Bronchial epithelial cell (primary cell): ENCODE measurements at regions not wholly inside any gene's neighbourhood (a gene's known extent, or its start where the extent isn't known, plus 50 kb on each side); places are given as distances from the start of the nearest gene placed in this dataset.
"Not testable (repeated sequence)": the region's sequence is repeated elsewhere in the genome, so short reads cannot be mapped to it uniquely, and the experiment has no call there.

Experiments
- DNase-seq: peaks from one replicate; pipeline ENCODE4 v3.0.0-alpha.2; 2010; ENCODE audit warnings: low read depth
- FAIRE-seq: peaks from 2 replicates; lab custom pipeline; 2011; peaks lifted over from hg19 to GRCh38; lab: Jason Lieb, UNC
- H3K27me3 ChIP-seq: 2 replicates; pipeline ENCODE4 v1.5.1; 2011; ENCODE audit warnings: low read length; ENCODE audit not compliant: control insufficient read depth, insufficient read depth
- H3K36me3 ChIP-seq: 2 replicates; pipeline ENCODE4 v1.5.1; 2011; ENCODE audit warnings: low read length; ENCODE audit not compliant: control insufficient read depth, insufficient read depth
- H3K4me3 ChIP-seq: 2 replicates; pipeline ENCODE4 v1.5.1; 2011; ENCODE audit warnings: mild to moderate bottlenecking, low read depth, low read length, control low read depth

GRCh38 chr9:94387338-94388010 lies 59.0 kb upstream of the NUTM2F start:
- FAIRE-seq, H3K4me3 ChIP-seq, DNase-seq, H3K36me3 ChIP-seq, H3K27me3 ChIP-seq: not testable (repeated sequence)

GRCh38 chr9:94388011-94388406 lies 59.6 kb upstream of the NUTM2F start:
- not testable (repeated sequence) for H3K4me3 ChIP-seq, H3K36me3 ChIP-seq, H3K27me3 ChIP-seq, DNase-seq, FAIRE-seq

- DNase-seq: peak; percentile 66
- H3K4me3 ChIP-seq, H3K36me3 ChIP-seq, H3K27me3 ChIP-seq: not testable (repeated sequence)
- FAIRE-seq: peak; percentile 79
These were observed 62.1 kb upstream of the NUTM2F start for GRCh38 chr9:94390425-94391098.

GRCh38 chr9:94392971-94393624 lies 64.7 kb upstream of the NUTM2F start:
- H3K4me3 ChIP-seq, DNase-seq, H3K27me3 ChIP-seq, H3K36me3 ChIP-seq: not testable (repeated sequence)
- FAIRE-seq: peak; percentile 83

- not testable (repeated sequence) for H3K4me3 ChIP-seq, DNase-seq, FAIRE-seq, H3K27me3 ChIP-seq, H3K36me3 ChIP-seq
These were observed 69.4 kb upstream of the NUTM2F start for GRCh38 chr9:94397766-94398379.

- H3K27me3 ChIP-seq, DNase-seq, H3K4me3 ChIP-seq, FAIRE-seq, H3K36me3 ChIP-seq: not testable (repeated sequence)
These were observed 72.0 kb upstream of the NUTM2F start for GRCh38 chr9:94400461-94400860.

GRCh38 chr9:94402795-94403194 lies 74.4 kb upstream of the NUTM2F start:
- H3K27me3 ChIP-seq, DNase-seq, FAIRE-seq, H3K4me3 ChIP-seq, H3K36me3 ChIP-seq: not testable (repeated sequence)

- DNase-seq, H3K27me3 ChIP-seq, H3K4me3 ChIP-seq, FAIRE-seq, H3K36me3 ChIP-seq: not testable (repeated sequence)
These were observed 75.1 kb upstream of the NUTM2F start for GRCh38 chr9:94403571-94403970.

GRCh38 chr9:94413665-94414064 lies 85.2 kb upstream of the NUTM2F start:
- not testable (repeated sequence) for FAIRE-seq, DNase-seq

GRCh38 chr9:94415111-94415510 lies 86.7 kb upstream of the NUTM2F start:
- not testable (repeated sequence) for H3K36me3 ChIP-seq, FAIRE-seq, H3K27me3 ChIP-seq, DNase-seq, H3K4me3 ChIP-seq

More at GRCh38 chr9:94413665-94414064, 85.2 kb upstream of the NUTM2F start:
- H3K4me3 ChIP-seq, H3K27me3 ChIP-seq, H3K36me3 ChIP-seq: not testable (repeated sequence)

GRCh38 chr9:94420098-94420497 lies 91.7 kb upstream of the NUTM2F start:
- not testable (repeated sequence) for H3K36me3 ChIP-seq, FAIRE-seq, H3K27me3 ChIP-seq, H3K4me3 ChIP-seq
- peak; percentile 83 for DNase-seq

- FAIRE-seq: peak; percentile 66
- not testable (repeated sequence) for DNase-seq, H3K36me3 ChIP-seq, H3K27me3 ChIP-seq, H3K4me3 ChIP-seq
These were observed 93.5 kb upstream of the NUTM2F start for GRCh38 chr9:94421951-94422350.

- FAIRE-seq: not testable (repeated sequence)
These were observed 96.9 kb upstream of the NUTM2F start for GRCh38 chr9:94425312-94425711.

GRCh38 chr9:94437128-94437527 lies 108.7 kb upstream of the NUTM2F start:
- not testable (repeated sequence) for H3K36me3 ChIP-seq, DNase-seq, H3K27me3 ChIP-seq, H3K4me3 ChIP-seq
- FAIRE-seq: peak; percentile 84

More at GRCh38 chr9:94425312-94425711, 96.9 kb upstream of the NUTM2F start:
- H3K4me3 ChIP-seq, DNase-seq, H3K36me3 ChIP-seq, H3K27me3 ChIP-seq: not testable (repeated sequence)
